Urinary bladder (tissue), 3 donors: ENCODE measurements at regions not wholly inside any gene's neighbourhood (a gene's known extent, or its start where the extent isn't known, plus 50 kb on each side); places are given as distances from the start of the nearest gene placed in this dataset.
"Not testable (repeated sequence)": the region's sequence is repeated elsewhere in the genome, so short reads cannot be mapped to it uniquely, and the experiment has no call there.

Source experiments
- DNase-seq: peaks from one replicate; pipeline ENCODE4 v3.0.0-alpha.2; 2015; ENCODE audit errors: extremely low spot score
- H3K27ac ChIP-seq: one replicate; pipeline ENCODE4 v1.5.1; 2013; ENCODE audit warnings: low read depth, mild to moderate bottlenecking, moderate library complexity
- H3K36me3 ChIP-seq: one replicate; pipeline ENCODE4 v1.6.1; 2013; ENCODE audit warnings: mild to moderate bottlenecking, moderate library complexity; ENCODE audit not compliant: insufficient read depth
- H3K4me1 ChIP-seq: one replicate; pipeline ENCODE4 v1.6.1; 2013; ENCODE audit warnings: mild to moderate bottlenecking, moderate library complexity; ENCODE audit not compliant: insufficient read depth
- H3K4me3 ChIP-seq: one replicate; pipeline ENCODE4 v1.5.1; 2013; ENCODE audit warnings: low read depth, low read length
- WGBS: extraction: QIAGEN DNeasy Blood & Tissue Kit; methylation state at CpG from one replicate; pipeline ENCODE4 v1.1.7; 2013; 5-methylcytosine and 5-hydroxymethylcytosine counted together
- donor health status: healthy with polysubstance abuse.
- donor health status: healthy.

GRCh38 chr4:126530996-126531585 is 1101.7 kb upstream of the INTU start:
- Histone ChIP-seq H3K36me3 (no peaks in the 10 kb centered on the region), H3K4me3 (no peak overlapping the region), H3K27ac (no peak overlapping the region), H3K4me1 (no peaks in the 10 kb centered on the region)
- DNase-seq: no peak

DNA sequence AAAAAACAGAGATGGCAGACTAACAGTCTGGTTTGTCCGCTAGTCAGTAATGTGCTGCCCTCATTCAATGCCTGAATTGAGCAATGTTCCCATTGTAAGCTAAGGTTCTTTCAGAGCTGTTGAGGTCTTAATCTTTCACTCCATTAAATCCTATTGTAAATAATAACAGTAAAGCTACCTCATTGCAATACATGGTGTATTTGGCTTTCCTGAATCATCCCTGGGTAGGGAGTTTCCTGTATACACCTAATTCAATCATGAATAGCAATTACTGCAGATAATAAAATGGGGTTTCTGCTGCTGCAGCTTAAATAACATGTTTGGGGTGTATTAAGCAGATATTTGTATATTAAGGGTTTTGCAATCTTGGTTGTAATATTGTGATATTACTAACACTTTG is 1100.2 kb upstream of the INTU start:
- H3K4me1 ChIP-seq: no peaks in the 10 kb centered on the region
- no peaks in the 10 kb centered on the region for H3K36me3 ChIP-seq
- H3K27ac ChIP-seq: no peak overlapping the region
- 96% methylated on average over 1 of the region's 1 CpG for WGBS
- H3K4me3 ChIP-seq: no peak overlapping the region
- DNase-seq: no peak

DNA sequence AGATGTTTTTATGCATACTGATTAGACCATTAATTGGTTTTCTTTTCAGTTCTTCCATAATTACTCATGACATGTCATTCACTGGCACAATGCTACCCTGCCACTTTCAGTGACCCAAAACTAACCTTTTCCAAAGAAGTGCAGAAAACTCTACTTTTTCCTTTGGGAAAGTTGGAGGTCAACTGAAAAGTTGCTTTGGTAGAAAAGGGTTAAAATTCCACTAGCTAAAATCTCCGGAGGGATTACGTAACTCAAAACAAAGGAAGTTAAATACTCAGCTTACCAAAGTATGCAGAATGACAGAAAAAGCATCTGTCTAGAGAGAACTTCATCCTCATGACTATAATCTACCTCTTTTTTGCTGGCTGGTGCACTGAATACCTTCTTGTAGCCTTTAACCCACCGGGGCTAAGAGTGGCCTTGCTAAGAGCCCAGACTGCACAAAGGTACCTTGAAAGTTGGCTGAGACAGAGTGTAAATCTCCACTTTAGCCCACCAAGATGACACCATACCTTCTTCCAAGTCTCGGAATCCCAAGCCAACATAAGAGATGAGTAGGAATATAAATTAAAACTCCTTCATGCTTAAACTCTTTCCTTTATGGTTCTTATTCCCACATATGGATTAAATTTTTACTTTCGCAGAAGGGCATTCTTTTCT is 1099.5 kb upstream of the INTU start:
- no peak for DNase-seq
- Histone ChIP-seq H3K4me3 (no peak overlapping the region), H3K36me3 (no peaks in the 10 kb centered on the region), H3K4me1 (no peaks in the 10 kb centered on the region), H3K27ac (no peak overlapping the region)
- 48% methylated on average over 5 of the region's 5 CpGs for WGBS

GRCh38 chr4:126539771-126540170 is 1093.0 kb upstream of the INTU start:
- H3K4me1 ChIP-seq: no peaks in the 10 kb centered on the region
- WGBS: 80% methylated on average over 3 of the region's 3 CpGs
- DNase-seq: no peak
- no peaks in the 10 kb centered on the region for H3K36me3 ChIP-seq
- H3K4me3 ChIP-seq: no peak overlapping the region
- H3K27ac ChIP-seq: no peak overlapping the region

- 57% methylated on average over 2 of the region's 2 CpGs for WGBS
- no peaks in the 10 kb centered on the region for H3K36me3 ChIP-seq
- H3K4me3 ChIP-seq: no peak overlapping the region
- no peak for DNase-seq
- no peak overlapping the region for H3K27ac ChIP-seq
- H3K4me1 ChIP-seq: no peaks in the 10 kb centered on the region
These were observed 1090.9 kb upstream of the INTU start for GRCh38 chr4:126541820-126542219.

GRCh38 chr4:126544276-126544675 is 1088.5 kb upstream of the INTU start:
- H3K4me3 ChIP-seq: no peak overlapping the region
- H3K36me3 ChIP-seq: no peaks in the 10 kb centered on the region
- no peak for DNase-seq
- no peaks in the 10 kb centered on the region for H3K4me1 ChIP-seq
- no peak overlapping the region for H3K27ac ChIP-seq
- WGBS: 64% methylated on average over 5 of the region's 5 CpGs

DNA sequence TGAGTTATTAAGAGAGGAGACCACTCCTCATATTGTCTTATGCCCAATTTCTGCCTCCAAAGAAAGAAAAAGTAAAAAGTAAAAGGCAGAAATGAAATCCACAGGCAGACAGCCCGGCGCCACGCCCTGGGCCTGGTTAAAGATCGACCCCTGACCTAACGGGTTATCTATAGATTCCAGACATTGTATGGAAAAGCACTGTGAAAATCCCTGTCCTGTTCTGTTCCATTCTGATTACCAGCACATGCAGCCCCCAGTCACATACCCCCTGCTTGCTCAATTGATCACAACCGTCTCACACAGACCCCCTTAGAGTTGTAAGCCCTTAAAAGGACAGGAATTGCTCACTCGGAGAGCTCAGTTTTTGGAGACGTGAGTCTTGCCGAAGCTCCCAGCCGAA is 1086.6 kb upstream of the INTU start:
- H3K4me1 ChIP-seq, H3K4me3 ChIP-seq, DNase-seq, H3K36me3 ChIP-seq, H3K27ac ChIP-seq: not testable (repeated sequence)
- WGBS: 96% methylated on average over 10 of the region's 10 CpGs

DNA sequence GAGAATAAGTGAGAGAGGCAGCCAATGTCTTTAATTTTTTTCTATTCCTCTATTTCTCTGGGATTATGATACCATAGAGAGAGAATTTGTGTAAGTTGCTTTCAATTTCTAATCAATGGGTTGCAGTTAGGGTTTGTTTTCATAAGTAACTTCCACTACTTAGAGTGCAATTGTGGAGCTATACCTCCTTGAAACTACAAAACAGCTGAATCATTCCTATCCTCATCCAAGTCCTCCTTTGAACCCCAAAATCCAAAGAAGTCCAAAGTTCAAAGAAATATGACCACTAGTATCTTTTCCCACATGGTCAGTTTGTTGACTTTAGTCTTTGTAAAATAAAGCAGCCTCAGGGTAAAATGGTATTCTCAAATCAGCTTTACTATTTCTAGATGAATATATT is 1085.4 kb upstream of the INTU start:
- no peaks in the 10 kb centered on the region for H3K36me3 ChIP-seq
- DNase-seq: no peak
- no peak overlapping the region for H3K27ac ChIP-seq
- H3K4me1 ChIP-seq: no peaks in the 10 kb centered on the region
- no peak overlapping the region for H3K4me3 ChIP-seq

- Histone ChIP-seq H3K36me3 (no peaks in the 10 kb centered on the region), H3K27ac (no peak overlapping the region), H3K4me3 (no peak overlapping the region), H3K4me1 (no peaks in the 10 kb centered on the region)
- no peak for DNase-seq
These were observed 1083.9 kb upstream of the INTU start for GRCh38 chr4:126548890-126549289.

GRCh38 chr4:126552321-126552720 is 1080.4 kb upstream of the INTU start:
- 42% methylated on average over 1 of the region's 1 CpG for WGBS
- no peak for DNase-seq
- H3K4me1 ChIP-seq: no peaks in the 10 kb centered on the region
- H3K27ac ChIP-seq: no peak overlapping the region
- no peaks in the 10 kb centered on the region for H3K36me3 ChIP-seq
- no peak overlapping the region for H3K4me3 ChIP-seq

DNA sequence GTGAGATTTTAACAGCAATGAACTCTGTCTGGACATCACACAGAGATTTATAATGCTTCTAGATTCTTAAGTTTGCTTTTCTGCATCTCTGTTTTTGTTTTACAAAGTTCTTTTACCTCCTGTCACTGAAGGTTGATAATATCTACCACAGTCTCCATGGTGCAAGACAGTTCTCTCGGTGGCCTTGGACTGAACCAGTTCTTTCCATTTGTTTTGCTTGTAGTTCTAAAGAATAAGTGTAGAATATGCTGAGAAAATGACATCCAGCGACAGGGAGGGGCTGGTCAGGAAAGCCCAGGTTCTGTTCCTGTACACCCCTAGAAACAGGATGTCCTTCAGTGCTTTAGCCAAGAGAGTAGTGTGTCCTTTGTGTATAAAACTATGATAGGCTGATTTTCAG is 1079.5 kb upstream of the INTU start:
- H3K4me3 ChIP-seq: no peak overlapping the region
- no peak overlapping the region for H3K27ac ChIP-seq
- H3K36me3 ChIP-seq: no peaks in the 10 kb centered on the region
- no peaks in the 10 kb centered on the region for H3K4me1 ChIP-seq
- 74% methylated on average over 2 of the region's 2 CpGs for WGBS
- no peak for DNase-seq

DNA sequence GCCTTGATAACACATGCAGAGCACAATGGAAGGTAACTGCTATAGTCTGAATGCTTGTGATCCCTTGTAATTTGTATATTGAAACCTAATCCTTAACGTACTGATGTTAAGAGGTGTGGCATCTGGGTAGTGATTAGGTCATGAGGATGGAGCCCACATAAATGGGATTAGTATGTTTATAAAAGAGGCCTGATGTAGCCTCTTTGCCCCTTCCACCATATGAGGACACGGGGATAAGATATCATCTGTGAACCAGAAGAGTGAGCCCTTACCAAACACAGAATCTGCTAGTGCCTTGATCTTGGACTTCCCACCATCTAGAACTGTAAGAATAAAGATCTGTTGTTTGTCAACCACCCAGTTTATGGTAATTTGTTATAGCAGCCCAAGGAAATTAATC is 1074.2 kb upstream of the INTU start:
- Histone ChIP-seq H3K36me3 (no peaks in the 10 kb centered on the region), H3K4me3 (no peak overlapping the region), H3K27ac (no peak overlapping the region), H3K4me1 (no peaks in the 10 kb centered on the region)
- WGBS: 68% methylated on average over 2 of the region's 2 CpGs
- DNase-seq: no peak

DNA sequence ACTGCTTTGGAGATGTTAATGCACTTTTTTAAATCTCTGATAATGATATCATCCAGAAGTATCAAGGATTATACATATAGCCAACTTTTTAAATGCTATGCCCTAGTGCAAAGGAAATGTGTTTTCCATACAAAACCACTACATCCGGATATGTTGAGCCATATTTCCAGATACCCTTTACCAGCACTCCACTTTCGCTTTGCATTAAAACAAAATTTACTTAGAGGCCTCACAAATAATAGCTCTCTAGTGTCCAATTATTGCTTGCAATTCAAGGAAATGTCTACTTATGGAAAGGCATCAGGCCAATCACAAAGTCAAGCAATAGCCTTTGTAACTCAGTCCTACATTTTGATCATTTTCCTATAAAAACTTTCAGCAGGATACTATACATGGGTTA is 1072.8 kb upstream of the INTU start:
- H3K4me3 ChIP-seq: no peak overlapping the region
- no peak overlapping the region for H3K27ac ChIP-seq
- no peaks in the 10 kb centered on the region for H3K4me1 ChIP-seq
- no peak for DNase-seq
- H3K36me3 ChIP-seq: no peaks in the 10 kb centered on the region
- 44% methylated on average over 2 of the region's 2 CpGs for WGBS

DNA sequence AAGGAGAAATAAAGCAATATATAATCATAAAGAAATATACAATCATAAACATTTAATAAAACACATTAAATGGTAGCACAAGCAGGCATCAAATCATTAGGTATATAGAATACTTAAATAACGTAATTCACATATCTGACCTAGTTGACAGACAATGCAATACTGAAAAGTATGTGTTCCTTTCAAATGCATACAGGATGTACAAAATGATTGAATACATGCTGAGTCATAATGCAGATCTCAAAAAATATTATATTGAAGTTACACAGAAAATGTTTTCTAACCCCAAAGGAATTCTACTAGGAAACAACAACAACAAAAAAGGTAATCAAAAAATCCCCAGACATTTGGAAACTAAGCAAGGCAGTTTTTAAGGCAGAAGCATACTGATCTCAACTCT is 1072.0 kb upstream of the INTU start:
- 88% methylated on average over 1 of the region's 1 CpG for whole genome bisulfite sequencing
- no peak for DNase-seq
- Histone ChIP-seq H3K27ac (no peak overlapping the region), H3K4me3 (no peak overlapping the region), H3K36me3 (no peaks in the 10 kb centered on the region), H3K4me1 (no peaks in the 10 kb centered on the region)

- DNase-seq: no peak
- H3K27ac ChIP-seq: no peak overlapping the region
- no peaks in the 10 kb centered on the region for H3K4me1 ChIP-seq
- 80% methylated on average over 11 of the region's 11 CpGs for WGBS
- H3K4me3 ChIP-seq: no peak overlapping the region
- no peaks in the 10 kb centered on the region for H3K36me3 ChIP-seq
These were observed 1069.4 kb upstream of the INTU start for GRCh38 chr4:126563389-126563788.
